GM06990 (cell line): ENCODE measurements at regions not wholly inside any gene's neighbourhood (a gene's known extent, or its start where the extent isn't known, plus 50 kb on each side); places are given as distances from the start of the nearest gene placed in this dataset.

Source experiments
- DNase-seq: peaks from one replicate; pipeline ENCODE4 v3.0.0-alpha.2; 2011; ENCODE audit not compliant: insufficient read length; ENCODE audit errors: extremely low read depth
- H3K27me3 ChIP-seq: replicated peaks from 2 replicates; pipeline ENCODE4 v1.6.0; 2011; ENCODE audit warnings: low read length; ENCODE audit not compliant: control insufficient read depth, insufficient read depth
- H3K36me3 ChIP-seq: 2 replicates; pipeline ENCODE4 v1.5.1; 2011; ENCODE audit warnings: low read length; ENCODE audit not compliant: control insufficient read depth, insufficient read depth
- H3K4me3 ChIP-seq: replicated peaks from 2 replicates; pipeline ENCODE4 v1.5.1; 2011; ENCODE audit warnings: low read depth, mild to moderate bottlenecking, control low read depth, low read length
- TF ChIP-seq, protein P1 (sequence below): IDR thresholded peaks from 2 replicates; pipeline ENCODE4 v1.5.1; 2011; ENCODE audit warnings: low read length, control low read depth, mild to moderate bottlenecking, inconsistent platforms; ENCODE audit not compliant: insufficient read depth, poor library complexity, severe bottlenecking

DNA sequence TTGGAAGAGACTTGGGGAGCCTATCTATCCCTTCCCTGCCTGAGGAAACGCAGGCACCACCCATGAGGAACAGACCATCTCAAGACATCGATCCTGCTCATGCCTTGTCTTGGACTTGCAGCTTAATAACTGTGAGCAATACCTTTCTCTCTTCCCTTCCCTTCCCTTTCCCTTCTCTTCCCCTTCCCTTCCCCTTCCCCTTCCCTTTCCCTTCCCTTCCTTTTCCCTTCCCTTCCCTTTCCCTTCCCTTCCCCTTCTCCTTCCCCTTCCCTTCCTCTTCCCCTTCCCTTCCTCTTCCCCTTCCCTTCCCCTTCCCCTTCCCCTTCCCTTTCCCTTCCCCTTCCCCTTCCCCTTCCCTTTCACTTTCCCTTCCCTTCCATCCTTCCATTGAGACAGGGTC, 650.7 kb upstream of the SOX11 start:
- no peak overlapping the region for H3K4me3 ChIP-seq
- no peak for DNase-seq
- no peaks in the 10 kb centered on the region for H3K36me3 ChIP-seq
- H3K27me3 ChIP-seq = no peaks in the 10 kb centered on the region
- TF ChIP-seq, protein P1, sequence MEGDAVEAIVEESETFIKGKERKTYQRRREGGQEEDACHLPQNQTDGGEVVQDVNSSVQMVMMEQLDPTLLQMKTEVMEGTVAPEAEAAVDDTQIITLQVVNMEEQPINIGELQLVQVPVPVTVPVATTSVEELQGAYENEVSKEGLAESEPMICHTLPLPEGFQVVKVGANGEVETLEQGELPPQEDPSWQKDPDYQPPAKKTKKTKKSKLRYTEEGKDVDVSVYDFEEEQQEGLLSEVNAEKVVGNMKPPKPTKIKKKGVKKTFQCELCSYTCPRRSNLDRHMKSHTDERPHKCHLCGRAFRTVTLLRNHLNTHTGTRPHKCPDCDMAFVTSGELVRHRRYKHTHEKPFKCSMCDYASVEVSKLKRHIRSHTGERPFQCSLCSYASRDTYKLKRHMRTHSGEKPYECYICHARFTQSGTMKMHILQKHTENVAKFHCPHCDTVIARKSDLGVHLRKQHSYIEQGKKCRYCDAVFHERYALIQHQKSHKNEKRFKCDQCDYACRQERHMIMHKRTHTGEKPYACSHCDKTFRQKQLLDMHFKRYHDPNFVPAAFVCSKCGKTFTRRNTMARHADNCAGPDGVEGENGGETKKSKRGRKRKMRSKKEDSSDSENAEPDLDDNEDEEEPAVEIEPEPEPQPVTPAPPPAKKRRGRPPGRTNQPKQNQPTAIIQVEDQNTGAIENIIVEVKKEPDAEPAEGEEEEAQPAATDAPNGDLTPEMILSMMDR = no peak

DNA sequence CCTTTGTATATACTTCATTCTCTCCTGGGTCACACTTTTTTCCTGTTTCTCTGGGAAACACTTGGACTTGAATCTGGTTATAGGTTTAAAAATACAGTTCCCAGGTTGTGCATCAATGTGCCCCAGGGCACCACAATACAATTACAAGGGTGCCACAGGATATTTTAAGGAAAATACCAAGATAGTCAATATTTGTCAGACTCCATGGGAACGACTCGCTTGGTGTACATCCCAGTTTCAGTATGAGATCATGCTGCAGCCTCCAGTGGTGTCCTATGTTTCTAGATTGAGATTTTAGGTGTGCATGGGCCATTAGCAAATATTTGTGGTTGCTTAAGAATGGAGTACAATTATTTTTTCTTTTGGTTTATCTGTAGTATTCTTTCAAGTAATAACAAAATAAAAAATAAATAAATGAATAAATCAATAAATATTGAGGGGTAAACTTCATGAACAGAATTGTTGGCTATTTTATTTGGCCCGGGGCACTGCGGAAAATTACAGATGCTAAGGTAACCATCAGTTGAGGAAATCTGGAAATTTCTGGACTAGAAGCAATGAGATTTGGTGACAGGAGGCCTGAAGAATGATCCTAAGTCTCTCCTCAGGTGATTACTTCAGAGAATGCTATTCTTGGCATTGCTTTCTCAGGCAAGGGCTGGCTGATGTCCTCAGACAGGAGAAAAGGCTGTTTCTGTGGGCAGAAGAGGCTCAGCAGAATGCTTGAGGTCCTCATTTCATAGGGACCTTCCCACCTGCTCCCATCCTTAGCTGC, 649.3 kb upstream of the SOX11 start:
- Histone ChIP-seq H3K27me3 (no peaks in the 10 kb centered on the region), H3K4me3 (no peak overlapping the region), H3K36me3 (no peaks in the 10 kb centered on the region)
- DNase-seq = no peak
- TF ChIP-seq, protein P1 = no peak

DNA sequence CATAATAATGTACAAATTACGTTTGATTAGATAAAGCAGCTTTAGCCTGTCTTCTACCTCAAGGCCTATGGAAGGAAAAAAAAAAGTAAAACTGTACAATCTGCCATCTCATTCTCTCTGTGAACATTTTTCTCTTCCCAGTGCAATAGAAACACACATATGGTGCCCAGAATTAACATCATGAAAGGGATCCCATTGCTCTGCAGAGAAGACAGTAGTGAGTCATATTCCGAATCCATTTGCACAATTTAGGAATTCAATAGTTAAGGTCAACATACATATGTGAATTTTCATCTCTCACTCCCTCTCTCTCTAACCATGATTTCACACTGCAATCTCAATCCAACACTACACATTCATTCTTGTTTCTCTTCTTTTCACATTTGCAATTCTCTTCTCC, 640.9 kb upstream of the SOX11 start:
- no peak overlapping the region for H3K4me3 ChIP-seq
- no peaks in the 10 kb centered on the region for H3K27me3 ChIP-seq
- TF ChIP-seq, protein P1 = no peak
- DNase-seq = no peak
- H3K36me3 ChIP-seq = no peaks in the 10 kb centered on the region

DNA sequence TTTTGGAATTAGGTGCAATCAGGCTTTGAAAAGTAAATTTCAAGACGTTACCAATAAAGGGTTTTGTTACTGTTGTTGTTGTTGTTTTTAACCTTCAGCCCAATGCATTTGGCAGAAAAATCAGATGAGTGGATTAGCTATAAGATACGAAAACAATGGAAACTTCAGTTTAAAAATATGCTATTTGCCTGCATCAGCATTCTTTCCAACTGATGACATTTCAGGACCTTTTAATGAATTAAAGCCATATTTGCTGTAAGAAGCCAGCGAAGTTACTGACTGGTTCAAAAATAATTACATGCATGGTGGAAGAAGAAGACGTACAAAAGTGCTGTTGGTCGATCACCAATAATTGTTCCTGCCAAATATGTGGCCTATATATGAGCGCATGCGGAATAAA, 639.3 kb upstream of the SOX11 start:
- Histone ChIP-seq H3K27me3 (no peaks in the 10 kb centered on the region), H3K36me3 (no peaks in the 10 kb centered on the region), H3K4me3 (no peak overlapping the region)
- no peak for DNase-seq
- TF ChIP-seq, protein P1 = no peak

DNA sequence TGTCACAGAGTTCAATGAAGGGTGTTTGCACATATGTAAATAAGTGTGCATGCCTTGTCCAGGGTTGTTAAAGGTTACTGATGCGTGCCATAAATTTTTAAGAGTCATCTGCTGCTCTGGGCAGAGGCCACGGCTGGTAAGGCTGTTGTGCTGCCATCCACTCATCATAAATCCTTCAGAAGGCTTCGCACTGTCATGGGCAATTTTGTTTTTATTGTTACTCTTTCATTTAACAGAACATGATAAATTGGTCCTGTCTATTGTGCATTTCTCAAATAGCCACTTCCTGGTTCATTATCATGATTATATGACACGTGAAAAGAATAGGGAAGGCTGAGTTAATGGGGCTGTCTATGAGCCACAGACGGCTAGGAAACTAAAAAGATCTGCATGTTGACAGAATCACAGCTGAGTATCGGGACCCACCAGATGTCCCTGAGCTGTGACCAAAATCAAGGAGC, 634.3 kb upstream of the SOX11 start:
- no peaks in the 10 kb centered on the region for H3K36me3 ChIP-seq
- no peak overlapping the region for H3K4me3 ChIP-seq
- no peaks in the 10 kb centered on the region for H3K27me3 ChIP-seq
- DNase-seq = no peak
- TF ChIP-seq, protein P1 = no peak
